Panc1 (cell line): ENCODE measurements at regions not wholly inside any gene's neighbourhood (a gene's known extent, or its start where the extent isn't known, plus 50 kb on each side); places are given as distances from the start of the nearest gene placed in this dataset.

Experiments used
- ATAC-seq: fragments of 200-7000 bp; cut with Tn5 transposase; 2 replicates; pipeline ENCODE4 v1.9.1; 2020; ENCODE audit warnings: mild to moderate bottlenecking, moderate library complexity
- BruUV-seq: library from RNA; stranded (reverse); fragments of 400-500 nt; replicated peaks from 2 replicates; lab custom pipeline; 2021; lab: Mats Ljungman, UMichigan
- CTCF ChIA-PET: fragments of 300-600 bp; sonication (Branson Sonifier 250); formaldehyde crosslinking; loops from one replicate; lab custom pipeline; 2022; ENCODE audit warnings: antibody characterized with exemption; lab: Charles Lee
- POLR2A ChIA-PET: fragments of 300-600 bp; sonication (Branson Sonifier 250); formaldehyde crosslinking; loops from one replicate; lab custom pipeline; 2022; ENCODE audit warnings: antibody characterized with exemption; lab: Charles Lee
- DNase-seq: peaks from one replicate; pipeline ENCODE4 v3.0.0-alpha.2; 2010; ENCODE audit warnings: low read depth, low spot score
- H3K27ac ChIP-seq: 2 replicates; pipeline ENCODE4 v1.5.1; 2011; ENCODE audit warnings: mild to moderate bottlenecking, low read length, inconsistent platforms
- H3K27me3 ChIP-seq: fragments of 200-500 bp; sonication (Bioruptor generic); 2 replicates; pipeline ENCODE4 v1.6.0; 2014; ENCODE audit warnings: low read length, inconsistent platforms; ENCODE audit not compliant: control insufficient read depth, insufficient read depth
- H3K36me3 ChIP-seq: fragments of 200-500 bp; sonication (Bioruptor generic); 2 replicates; pipeline ENCODE4 v1.5.1; 2014; ENCODE audit warnings: inconsistent platforms, mild to moderate bottlenecking, low read length, moderate library complexity; ENCODE audit not compliant: control insufficient read depth, insufficient read depth
- H3K4me1 ChIP-seq: 2 replicates; pipeline ENCODE4 v1.5.1; 2011; ENCODE audit warnings: inconsistent platforms, mild to moderate bottlenecking, low read length, moderate library complexity; ENCODE audit not compliant: control insufficient read depth, insufficient read depth
- H3K4me3 ChIP-seq, 2 experiments: 2 replicates each; pipeline ENCODE4 v1.5.1; 2011 to 2012; ENCODE audit warnings: low read depth in 2 of 2, low read length in 2 of 2, mild to moderate bottlenecking in 2 of 2, inconsistent platforms in 1 of 2, moderate library complexity in 1 of 2
- H3K9me3 ChIP-seq: fragments of 200-500 bp; sonication (Bioruptor generic); 2 replicates; pipeline ENCODE4 v1.5.1; 2014; ENCODE audit warnings: low read depth, mild to moderate bottlenecking, inconsistent platforms, low read length, moderate library complexity; ENCODE audit not compliant: control insufficient read depth, insufficient read depth
- POLR2AphosphoS5 ChIP-seq: IDR thresholded peaks from 2 replicates; pipeline ENCODE4 v1.6.1; 2012; ENCODE audit warnings: mild to moderate bottlenecking, low read depth, low read length, moderate library complexity
- REST ChIP-seq, 2 experiments: IDR thresholded peaks; 2 replicates each; pipeline ENCODE4 v1.6.1; 2011 to 2012; ENCODE audit warnings: low read depth in 2 of 2, control low read depth in 1 of 2, low read length in 1 of 2, mild to moderate bottlenecking in 1 of 2, moderate library complexity in 1 of 2; ENCODE audit not compliant: insufficient read depth in 1 of 2
- SIN3A ChIP-seq: IDR thresholded peaks from 2 replicates; pipeline ENCODE4 v1.6.1; 2012; ENCODE audit warnings: low read depth, mild to moderate bottlenecking, low read length, moderate library complexity, borderline replicate concordance; ENCODE audit not compliant: insufficient read depth
- TCF7L2 ChIP-seq: IDR thresholded peaks from 2 replicates; pipeline ENCODE4 v1.6.1; 2011; ENCODE audit warnings: mild to moderate bottlenecking, low read depth, low read length, inconsistent platforms
- in situ Hi-C: cut with HindIII; loops from 2 replicates; pipeline ENCODE4 v1.10.0; 2016; ENCODE audit warnings: low sequenced_read_pairs, low pct_unique_long_range_greater_than_20kb
- intact Hi-C: fragments of 100-400 bp; cut with micrococcal nuclease; formaldehyde crosslinking; loops from one replicate; pipeline ENCODE4 v1.10.0; 2022; ENCODE audit not compliant: unreplicated experiment
- TF ChIP-seq, protein P1 (sequence below): fragments of 450-650 bp; IDR thresholded peaks from 2 replicates; pipeline ENCODE4 v1.5.1; 2017; ENCODE audit warnings: mild to moderate bottlenecking

GRCh38 chr2:55761024-55761423 is 67.4 kb upstream of the PNPT1 start:
- POLR2A ChIA-PET = no interaction called here

GRCh38 chr2:55760125-55760524 is 66.5 kb upstream of the PNPT1 start:
- no peaks in the 10 kb centered on the region; the same call in 1 of the 2 replicates for H3K27me3 ChIP-seq
- in situ Hi-C loops = no loop called here
- DNase-seq (no peak), ATAC-seq (no peak)
- H3K27ac ChIP-seq = no peak overlapping the region
- no peaks in the 10 kb centered on the region for H3K4me1 ChIP-seq
- BruUV-seq = no TSS peak
- POLR2A ChIA-PET = no interaction called here
- no peak overlapping the region for H3K4me3 ChIP-seq
- intact Hi-C loops = no loop called here
- no peaks in the 10 kb centered on the region for H3K36me3 ChIP-seq
- TF ChIP-seq, protein P1, sequence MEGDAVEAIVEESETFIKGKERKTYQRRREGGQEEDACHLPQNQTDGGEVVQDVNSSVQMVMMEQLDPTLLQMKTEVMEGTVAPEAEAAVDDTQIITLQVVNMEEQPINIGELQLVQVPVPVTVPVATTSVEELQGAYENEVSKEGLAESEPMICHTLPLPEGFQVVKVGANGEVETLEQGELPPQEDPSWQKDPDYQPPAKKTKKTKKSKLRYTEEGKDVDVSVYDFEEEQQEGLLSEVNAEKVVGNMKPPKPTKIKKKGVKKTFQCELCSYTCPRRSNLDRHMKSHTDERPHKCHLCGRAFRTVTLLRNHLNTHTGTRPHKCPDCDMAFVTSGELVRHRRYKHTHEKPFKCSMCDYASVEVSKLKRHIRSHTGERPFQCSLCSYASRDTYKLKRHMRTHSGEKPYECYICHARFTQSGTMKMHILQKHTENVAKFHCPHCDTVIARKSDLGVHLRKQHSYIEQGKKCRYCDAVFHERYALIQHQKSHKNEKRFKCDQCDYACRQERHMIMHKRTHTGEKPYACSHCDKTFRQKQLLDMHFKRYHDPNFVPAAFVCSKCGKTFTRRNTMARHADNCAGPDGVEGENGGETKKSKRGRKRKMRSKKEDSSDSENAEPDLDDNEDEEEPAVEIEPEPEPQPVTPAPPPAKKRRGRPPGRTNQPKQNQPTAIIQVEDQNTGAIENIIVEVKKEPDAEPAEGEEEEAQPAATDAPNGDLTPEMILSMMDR = no peak
- TF ChIP-seq POLR2AphosphoS5 (no peak), SIN3A (no peak)
- H3K9me3 ChIP-seq = no peaks in the 10 kb centered on the region
- CTCF ChIA-PET = no interaction called here

More at GRCh38 chr2:55761024-55761423, 67.4 kb upstream of the PNPT1 start:
- ATAC-seq (no peak), DNase-seq (no peak)
- CTCF ChIA-PET = no interaction called here
- TF ChIP-seq REST (IDR thresholded peaks at IDR 0.05; ENCODE audit: insufficient read depth in 1 of 2, low read depth in 2 of 2, low read length in 1 of 2) (no peak), SIN3A (no peak), TCF7L2 (no peak), POLR2AphosphoS5 (no peak)
- TF ChIP-seq, protein P1 = no peak
- no peak overlapping the region for H3K4me3 ChIP-seq
- H3K27ac ChIP-seq = no peak overlapping the region
- intact Hi-C loops (no loop called here), in situ Hi-C loops (no loop called here)
- no TSS peak for BruUV-seq
- no peaks in the 10 kb centered on the region; the same call in 1 of the 2 replicates for H3K27me3 ChIP-seq
- no peaks in the 10 kb centered on the region for H3K36me3 ChIP-seq
- no peaks in the 10 kb centered on the region for H3K9me3 ChIP-seq
- no peaks in the 10 kb centered on the region for H3K4me1 ChIP-seq
